HCT116 (cell line): ENCODE measurements at regions not wholly inside any gene's neighbourhood (a gene's known extent, or its start where the extent isn't known, plus 50 kb on each side); places are given as distances from the start of the nearest gene placed in this dataset.

Experiments
- ATAC-seq: fragments of 200-7000 bp; cut with Tn5 transposase; 2 replicates; pipeline ENCODE4 v1.9.1; 2020; ENCODE audit warnings: mild to moderate bottlenecking, moderate library complexity
- BruUV-seq: library from RNA; stranded (reverse); fragments of 400-500 nt; replicated peaks from 2 replicates; lab custom pipeline; 2021; lab: Mats Ljungman, UMichigan
- CTCF ChIA-PET: fragments of 300-600 bp; sonication (Branson Sonifier 250); formaldehyde crosslinking; loops from one replicate; lab custom pipeline; 2021; ENCODE audit warnings: antibody characterized with exemption; lab: Charles Lee
- POLR2A ChIA-PET: fragments of 300-600, 350-600 bp; sonication (Branson Sonifier 250); formaldehyde crosslinking; loops from one replicate; lab custom pipeline; 2021; ENCODE audit warnings: antibody characterized with exemption; lab: Charles Lee
- RAD21 ChIA-PET, 2 experiments: fragments of 300-600 bp; sonication (Branson Sonifier 250); formaldehyde crosslinking; loops; one replicate each; lab custom pipeline; 2023; ENCODE audit warnings: low total read pairs in 2 of 2; ENCODE audit not compliant: uncharacterized antibody in 2 of 2, unreplicated experiment in 2 of 2, low non-redundant PET in 1 of 2; lab: Charles Lee
- DNase-seq: peaks from one replicate; pipeline ENCODE4 v3.0.0-alpha.2; 2010; ENCODE audit warnings: low read depth, low spot score
- H2AFZ ChIP-seq: fragments of 200-600 bp; shearing (Covaris generic), sonication (generic); 2 replicates; pipeline ENCODE4 v1.6.1; 2017; ENCODE audit warnings: low read depth, mixed run types, mixed read lengths, antibody characterized with exemption, low read length; ENCODE audit not compliant: poor library complexity, severe bottlenecking
- H3K27ac ChIP-seq: 2 replicates; pipeline ENCODE4 v1.5.1; 2012; ENCODE audit warnings: low read depth, low read length
- H3K27me3 ChIP-seq: fragments of 200-600 bp; sonication (generic); 2 replicates; pipeline ENCODE4 v1.6.1; 2016; ENCODE audit warnings: mixed run types, low read length, mixed read lengths; ENCODE audit not compliant: insufficient read depth
- H3K36me3 ChIP-seq, 2 experiments: fragments of 200-500 bp in 1 of 2; fragments of 200-600 bp in 1 of 2; sonication (Bioruptor generic) in 1 of 2; sonication (generic) in 1 of 2; 2 replicates each; pipeline versions ENCODE4 v1.5.1 to v1.6.1; 2014 to 2016; ENCODE audit warnings: low read length in 2 of 2, inconsistent platforms in 1 of 2, mixed read lengths in 1 of 2, mixed run types in 1 of 2; ENCODE audit not compliant: insufficient read depth in 2 of 2, control insufficient read depth in 1 of 2
- H3K4me1 ChIP-seq, 2 experiments: fragments of 200-600 bp in 1 of 2; sonication (generic) in 1 of 2; 2 replicates each; pipeline versions ENCODE4 v1.5.1 to v1.6.1; 2012 to 2017; ENCODE audit warnings: low read length in 2 of 2, inconsistent platforms in 1 of 2, mild to moderate bottlenecking in 1 of 2, mixed read lengths in 1 of 2, mixed run types in 1 of 2, moderate library complexity in 1 of 2; ENCODE audit not compliant: insufficient read depth in 2 of 2, control insufficient read depth in 1 of 2
- H3K4me2 ChIP-seq: fragments of 200-600 bp; sonication (generic); 2 replicates; pipeline ENCODE4 v1.6.1; 2017; ENCODE audit warnings: mixed run types, low read length, mixed read lengths
- H3K4me3 ChIP-seq, 2 experiments: fragments of 200-600 bp in 1 of 2; sonication (generic) in 1 of 2; replicated peaks in 1 of 2; 2 replicates each; pipeline ENCODE4 v1.5.1; 2011 to 2016; ENCODE audit warnings: low read length in 2 of 2, control low read depth in 1 of 2, low read depth in 1 of 2, mild to moderate bottlenecking in 1 of 2, mixed read lengths in 1 of 2, mixed run types in 1 of 2
- H3K79me2 ChIP-seq: fragments of 200-600 bp; sonication (generic); 2 replicates; pipeline ENCODE4 v1.6.1; 2017; ENCODE audit warnings: mild to moderate bottlenecking, mixed run types, low read length, moderate library complexity, mixed read lengths; ENCODE audit not compliant: insufficient read depth
- H3K9ac ChIP-seq: fragments of 200-600 bp; sonication (generic); 2 replicates; pipeline ENCODE4 v1.6.1; 2016; ENCODE audit warnings: low read length, mixed read lengths
- H3K9me2 ChIP-seq: fragments of 200-600 bp; sonication (generic), shearing (Covaris generic); 2 replicates; pipeline ENCODE4 v1.6.1; 2017; ENCODE audit warnings: mixed run types, mild to moderate bottlenecking, moderate library complexity; ENCODE audit not compliant: insufficient read depth
- H3K9me3 ChIP-seq, 2 experiments: fragments of 200-500 bp in 1 of 2; fragments of 200-600 bp in 1 of 2; sonication (Bioruptor generic) in 1 of 2; sonication (generic) in 1 of 2; 2 replicates each; pipeline ENCODE4 v1.6.1; 2014 to 2017; ENCODE audit warnings: low read length in 2 of 2, mixed read lengths in 2 of 2, inconsistent platforms in 1 of 2, low read depth in 1 of 2, mild to moderate bottlenecking in 1 of 2, mixed run types in 1 of 2, moderate library complexity in 1 of 2; ENCODE audit not compliant: control insufficient read depth in 1 of 2, insufficient read depth in 1 of 2
- H4K20me1 ChIP-seq: fragments of 200-600 bp; sonication (generic), shearing (Covaris generic); 2 replicates; pipeline ENCODE4 v1.6.1; 2017; ENCODE audit warnings: mixed run types, mild to moderate bottlenecking, moderate library complexity; ENCODE audit not compliant: insufficient read depth
- EGR1 ChIP-seq: IDR thresholded peaks from 2 replicates; pipeline ENCODE4 v1.6.1; 2012; ENCODE audit warnings: low read depth
- EZH2phosphoT487 ChIP-seq: fragments of 200-600 bp; IDR thresholded peaks from 2 replicates; pipeline ENCODE4 v1.6.1; 2018; ENCODE audit warnings: antibody characterized with exemption, borderline replicate concordance
- POLR2A ChIP-seq: IDR thresholded peaks from 2 replicates; pipeline ENCODE4 v1.7.0; 2011; ENCODE audit warnings: borderline replicate concordance; ENCODE audit not compliant: insufficient read depth, insufficient read length; ENCODE audit errors: extremely low read depth
- POLR2AphosphoS5 ChIP-seq: IDR thresholded peaks from 2 replicates; pipeline ENCODE4 v1.6.1; 2011; ENCODE audit warnings: mild to moderate bottlenecking, low read depth, low read length, moderate library complexity
- SP1 ChIP-seq: IDR thresholded peaks from 2 replicates; pipeline ENCODE4 v1.6.1; 2012; ENCODE audit warnings: low read depth
- ZFX ChIP-seq: fragments of 450-650 bp; IDR thresholded peaks from 2 replicates; pipeline ENCODE4 v1.6.1; 2017
- ZNF274 ChIP-seq: fragments of 200-500 bp; sonication (Bioruptor generic); IDR thresholded peaks from 2 replicates; pipeline ENCODE4 v1.6.1; 2014; ENCODE audit warnings: mild to moderate bottlenecking, low read depth, low read length, inconsistent platforms
- intact Hi-C: fragments of 100-400 bp; cut with micrococcal nuclease; formaldehyde crosslinking; loops from 2 replicates; pipeline ENCODE4 v1.10.0; 2022
- TF ChIP-seq, protein P1 (sequence below): IDR thresholded peaks from 2 replicates; pipeline ENCODE4 v1.6.1; 2012
- TF ChIP-seq, protein P2 (sequence below): IDR thresholded peaks from 2 replicates; pipeline ENCODE4 v1.6.1; 2012; ENCODE audit warnings: low read depth
- TF ChIP-seq, protein P3 (sequence below): IDR thresholded peaks from 2 replicates; pipeline ENCODE4 v1.6.1; 2011; ENCODE audit warnings: mild to moderate bottlenecking, low read length, moderate library complexity; ENCODE audit not compliant: insufficient replicate concordance; ENCODE audit errors: extremely low read depth
- TF ChIP-seq, protein P4 (sequence below), 3 experiments: fragments of 200-600 bp in 1 of 3; sonication (generic) in 1 of 3; IDR thresholded peaks in 2 of 3; conservative IDR thresholded peaks in 1 of 3; 2 replicates each; pipeline ENCODE4 v1.5.1; 2012 to 2017; ENCODE audit warnings: low read depth in 2 of 3, low read length in 2 of 3, antibody characterized with exemption in 1 of 3, borderline replicate concordance in 1 of 3, control low read depth in 1 of 3, mild to moderate bottlenecking in 1 of 3, mixed read lengths in 1 of 3, mixed run types in 1 of 3, moderate library complexity in 1 of 3; ENCODE audit not compliant: insufficient read depth in 1 of 3

DNA sequence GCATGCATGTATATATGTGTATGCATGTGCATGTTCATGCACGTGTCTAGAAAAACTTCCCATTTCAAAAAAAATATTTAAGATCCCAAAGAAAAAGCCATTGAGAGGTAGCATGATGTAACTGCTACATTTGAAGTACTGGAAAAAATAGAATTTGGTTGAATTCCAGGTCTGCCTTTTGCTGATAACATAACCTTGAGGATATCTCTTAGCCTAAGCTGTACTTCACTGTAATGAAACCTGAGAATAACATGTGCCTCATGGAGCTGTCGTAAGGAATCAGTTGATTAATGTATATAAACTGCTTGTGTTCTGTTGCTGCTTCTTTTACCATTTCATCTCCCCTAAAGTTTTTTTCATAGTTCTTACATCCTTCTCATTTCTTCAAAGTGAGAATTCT lies 351.8 kb downstream of the GRIA2 start:
- Histone ChIP-seq H3K4me1 (no peaks in the 10 kb centered on the region), H2AFZ (no peak overlapping the region), H3K4me2 (no peak overlapping the region), H3K9ac (no peak overlapping the region), H4K20me1 (no peaks in the 10 kb centered on the region)
- TF ChIP-seq, protein P1, sequence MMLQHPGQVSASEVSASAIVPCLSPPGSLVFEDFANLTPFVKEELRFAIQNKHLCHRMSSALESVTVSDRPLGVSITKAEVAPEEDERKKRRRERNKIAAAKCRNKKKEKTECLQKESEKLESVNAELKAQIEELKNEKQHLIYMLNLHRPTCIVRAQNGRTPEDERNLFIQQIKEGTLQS = no peak
- TF ChIP-seq, protein P2, sequence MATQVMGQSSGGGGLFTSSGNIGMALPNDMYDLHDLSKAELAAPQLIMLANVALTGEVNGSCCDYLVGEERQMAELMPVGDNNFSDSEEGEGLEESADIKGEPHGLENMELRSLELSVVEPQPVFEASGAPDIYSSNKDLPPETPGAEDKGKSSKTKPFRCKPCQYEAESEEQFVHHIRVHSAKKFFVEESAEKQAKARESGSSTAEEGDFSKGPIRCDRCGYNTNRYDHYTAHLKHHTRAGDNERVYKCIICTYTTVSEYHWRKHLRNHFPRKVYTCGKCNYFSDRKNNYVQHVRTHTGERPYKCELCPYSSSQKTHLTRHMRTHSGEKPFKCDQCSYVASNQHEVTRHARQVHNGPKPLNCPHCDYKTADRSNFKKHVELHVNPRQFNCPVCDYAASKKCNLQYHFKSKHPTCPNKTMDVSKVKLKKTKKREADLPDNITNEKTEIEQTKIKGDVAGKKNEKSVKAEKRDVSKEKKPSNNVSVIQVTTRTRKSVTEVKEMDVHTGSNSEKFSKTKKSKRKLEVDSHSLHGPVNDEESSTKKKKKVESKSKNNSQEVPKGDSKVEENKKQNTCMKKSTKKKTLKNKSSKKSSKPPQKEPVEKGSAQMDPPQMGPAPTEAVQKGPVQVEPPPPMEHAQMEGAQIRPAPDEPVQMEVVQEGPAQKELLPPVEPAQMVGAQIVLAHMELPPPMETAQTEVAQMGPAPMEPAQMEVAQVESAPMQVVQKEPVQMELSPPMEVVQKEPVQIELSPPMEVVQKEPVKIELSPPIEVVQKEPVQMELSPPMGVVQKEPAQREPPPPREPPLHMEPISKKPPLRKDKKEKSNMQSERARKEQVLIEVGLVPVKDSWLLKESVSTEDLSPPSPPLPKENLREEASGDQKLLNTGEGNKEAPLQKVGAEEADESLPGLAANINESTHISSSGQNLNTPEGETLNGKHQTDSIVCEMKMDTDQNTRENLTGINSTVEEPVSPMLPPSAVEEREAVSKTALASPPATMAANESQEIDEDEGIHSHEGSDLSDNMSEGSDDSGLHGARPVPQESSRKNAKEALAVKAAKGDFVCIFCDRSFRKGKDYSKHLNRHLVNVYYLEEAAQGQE = no peak
- TF ChIP-seq ZNF274 (no peak), SP1 (no peak), EZH2phosphoT487 (no peak), ZFX (no peak), POLR2AphosphoS5 (no peak), EGR1 (no peak), POLR2A (no peak)
- TF ChIP-seq, protein P3, sequence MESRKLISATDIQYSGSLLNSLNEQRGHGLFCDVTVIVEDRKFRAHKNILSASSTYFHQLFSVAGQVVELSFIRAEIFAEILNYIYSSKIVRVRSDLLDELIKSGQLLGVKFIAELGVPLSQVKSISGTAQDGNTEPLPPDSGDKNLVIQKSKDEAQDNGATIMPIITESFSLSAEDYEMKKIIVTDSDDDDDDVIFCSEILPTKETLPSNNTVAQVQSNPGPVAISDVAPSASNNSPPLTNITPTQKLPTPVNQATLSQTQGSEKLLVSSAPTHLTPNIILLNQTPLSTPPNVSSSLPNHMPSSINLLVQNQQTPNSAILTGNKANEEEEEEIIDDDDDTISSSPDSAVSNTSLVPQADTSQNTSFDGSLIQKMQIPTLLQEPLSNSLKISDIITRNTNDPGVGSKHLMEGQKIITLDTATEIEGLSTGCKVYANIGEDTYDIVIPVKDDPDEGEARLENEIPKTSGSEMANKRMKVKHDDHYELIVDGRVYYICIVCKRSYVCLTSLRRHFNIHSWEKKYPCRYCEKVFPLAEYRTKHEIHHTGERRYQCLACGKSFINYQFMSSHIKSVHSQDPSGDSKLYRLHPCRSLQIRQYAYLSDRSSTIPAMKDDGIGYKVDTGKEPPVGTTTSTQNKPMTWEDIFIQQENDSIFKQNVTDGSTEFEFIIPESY = no peak
- TF ChIP-seq, protein P4, sequence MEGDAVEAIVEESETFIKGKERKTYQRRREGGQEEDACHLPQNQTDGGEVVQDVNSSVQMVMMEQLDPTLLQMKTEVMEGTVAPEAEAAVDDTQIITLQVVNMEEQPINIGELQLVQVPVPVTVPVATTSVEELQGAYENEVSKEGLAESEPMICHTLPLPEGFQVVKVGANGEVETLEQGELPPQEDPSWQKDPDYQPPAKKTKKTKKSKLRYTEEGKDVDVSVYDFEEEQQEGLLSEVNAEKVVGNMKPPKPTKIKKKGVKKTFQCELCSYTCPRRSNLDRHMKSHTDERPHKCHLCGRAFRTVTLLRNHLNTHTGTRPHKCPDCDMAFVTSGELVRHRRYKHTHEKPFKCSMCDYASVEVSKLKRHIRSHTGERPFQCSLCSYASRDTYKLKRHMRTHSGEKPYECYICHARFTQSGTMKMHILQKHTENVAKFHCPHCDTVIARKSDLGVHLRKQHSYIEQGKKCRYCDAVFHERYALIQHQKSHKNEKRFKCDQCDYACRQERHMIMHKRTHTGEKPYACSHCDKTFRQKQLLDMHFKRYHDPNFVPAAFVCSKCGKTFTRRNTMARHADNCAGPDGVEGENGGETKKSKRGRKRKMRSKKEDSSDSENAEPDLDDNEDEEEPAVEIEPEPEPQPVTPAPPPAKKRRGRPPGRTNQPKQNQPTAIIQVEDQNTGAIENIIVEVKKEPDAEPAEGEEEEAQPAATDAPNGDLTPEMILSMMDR (IDR thresholded peaks at IDR 0.05 in 2 of 3, conservative IDR thresholded peaks at IDR 0.05 in 1 of 3; ENCODE audit: borderline replicate concordance in 1 of 3, insufficient read depth in 1 of 3, low read depth in 2 of 3, low read length in 2 of 3) = no peak
- TF ChIP-seq, all 23 proteins: peak for 0
- no peaks in the 10 kb centered on the region for H3K9me3 ChIP-seq
- BruUV-seq = no TSS peak
- DNase-seq (no peak), ATAC-seq (no peak)
- H3K79me2 ChIP-seq = no peaks in the 10 kb centered on the region
- RAD21 ChIA-PET = no interaction called here
- no peaks in the 10 kb centered on the region for H3K36me3 ChIP-seq
- CTCF ChIA-PET = no interaction called here
- H3K27ac ChIP-seq = no peak overlapping the region
- no peaks in the 10 kb centered on the region for H3K9me2 ChIP-seq
- intact Hi-C loops = no loop called here
- no peak overlapping the region for H3K4me3 ChIP-seq
- no peaks in the 10 kb centered on the region for H3K27me3 ChIP-seq
- POLR2A ChIA-PET = no interaction called here
